H1 (cell line): ENCODE measurements at regions not wholly inside any gene's neighbourhood (a gene's known extent, or its start where the extent isn't known, plus 50 kb on each side); places are given as distances from the start of the nearest gene placed in this dataset.

Source experiments
- CTCF ChIA-PET: fragments of 300-600 bp; sonication (Branson Sonifier 250); formaldehyde crosslinking; loops from one replicate; lab custom pipeline; 2021; ENCODE audit not compliant: partially characterized antibody; lab: Charles Lee
- POLR2A ChIA-PET: fragments of 300-600 bp; sonication (Branson Sonifier 250); formaldehyde crosslinking; loops from one replicate; lab custom pipeline; 2021; ENCODE audit warnings: inconsistent platforms; ENCODE audit not compliant: partially characterized antibody; lab: Charles Lee
- DNase-seq, 2 experiments: peaks; one replicate each; pipeline versions ENCODE4 v3.0.0 to v3.0.0-alpha.2; 2010 to 2022; ENCODE audit warnings: low spot score in 2 of 2, low read depth in 1 of 2, mixed read lengths in 1 of 2
- FAIRE-seq: peaks from 2 replicates; lab custom pipeline; 2011; peaks lifted over from hg19 to GRCh38; lab: Jason Lieb, UNC
- H2AFZ ChIP-seq: 2 replicates; pipeline ENCODE4 v1.8.1; 2012; ENCODE audit warnings: low read length, inconsistent platforms
- H2AK5ac ChIP-seq: 2 replicates; pipeline ENCODE4 v1.6.1; 2013; ENCODE audit warnings: low read depth, low read length
- H2BK120ac ChIP-seq: replicated peaks from 2 replicates; pipeline ENCODE3; 2013; ENCODE audit warnings: low read depth, low read length, inconsistent platforms
- H2BK12ac ChIP-seq: 2 replicates; pipeline ENCODE4 v1.6.1; 2013; ENCODE audit warnings: low read depth, low read length
- H2BK15ac ChIP-seq: 2 replicates; pipeline ENCODE4 v1.6.1; 2013; ENCODE audit warnings: low read length
- H2BK20ac ChIP-seq: 2 replicates; pipeline ENCODE4 v1.6.1; 2013; ENCODE audit warnings: low read length
- H2BK5ac ChIP-seq: 2 replicates; pipeline ENCODE4 v1.6.1; 2013; ENCODE audit warnings: low read depth, low read length
- H3K14ac ChIP-seq: 2 replicates; pipeline ENCODE4 v1.6.1; 2013; ENCODE audit warnings: inconsistent platforms; ENCODE audit not compliant: insufficient read length
- H3K18ac ChIP-seq: 2 replicates; pipeline ENCODE4 v1.6.1; 2013; ENCODE audit warnings: low read length; ENCODE audit errors: extremely low read depth
- H3K23ac ChIP-seq: 2 replicates; pipeline ENCODE4 v1.6.1; 2013; ENCODE audit warnings: inconsistent platforms; ENCODE audit not compliant: insufficient read length
- H3K23me2 ChIP-seq: 2 replicates; pipeline ENCODE4 v1.6.1; 2013; ENCODE audit warnings: low read depth, low read length
- H3K27ac ChIP-seq: 2 replicates; pipeline ENCODE4 v1.6.1; 2011; ENCODE audit warnings: low read depth, low read length, inconsistent platforms
- H3K27me3 ChIP-seq, 4 experiments: replicated peaks in 1 of 4; 1 replicate in 1 of 4; 2 replicates in 3 of 4; pipeline versions ENCODE4 v1.6.1 to v1.8.1; 2011 to 2013; ENCODE audit warnings: low read length in 3 of 4, mild to moderate bottlenecking in 3 of 4, inconsistent platforms in 2 of 4, mixed read lengths in 2 of 4, moderate library complexity in 1 of 4; ENCODE audit not compliant: control insufficient read depth in 3 of 4, insufficient read depth in 3 of 4; ENCODE audit errors: extremely low read depth in 1 of 4
- H3K36me3 ChIP-seq, 4 experiments: 2 replicates each; pipeline versions ENCODE4 v1.6.1 to v1.8.1; 2011 to 2013; ENCODE audit warnings: mild to moderate bottlenecking in 4 of 4, low read length in 3 of 4, moderate library complexity in 2 of 4, control low read depth in 1 of 4, inconsistent platforms in 1 of 4; ENCODE audit not compliant: insufficient read depth in 4 of 4, control insufficient read depth in 2 of 4
- H3K4ac ChIP-seq: replicated peaks from 2 replicates; pipeline ENCODE3; 2013; ENCODE audit warnings: low read length, low read depth, mixed read lengths, inconsistent platforms; ENCODE audit not compliant: insufficient read length
- H3K4me1 ChIP-seq, 4 experiments: replicated peaks in 1 of 4; 1 replicate in 1 of 4; 2 replicates in 3 of 4; pipeline versions ENCODE4 v1.6.1 to v1.8.1; 2011 to 2013; ENCODE audit warnings: low read length in 3 of 4, inconsistent platforms in 2 of 4, mixed read lengths in 1 of 4; ENCODE audit not compliant: insufficient read depth in 4 of 4, control insufficient read depth in 3 of 4
- H3K4me2 ChIP-seq, 2 experiments: 2 replicates each; pipeline versions ENCODE4 v1.6.1 to v1.8.1; 2011 to 2013; ENCODE audit warnings: low read depth in 2 of 2, low read length in 2 of 2, control low read depth in 1 of 2, inconsistent platforms in 1 of 2, mild to moderate bottlenecking in 1 of 2; ENCODE audit not compliant: insufficient read depth in 1 of 2
- H3K4me3 ChIP-seq, 4 experiments: fragments of 200-600, 300-600 bp in 1 of 4; sonication (generic), shearing (Covaris generic), sonication (Bioruptor Twin) in 1 of 4; 2 replicates each; pipeline versions ENCODE4 v1.5.1 to v1.8.1; 2011 to 2016; ENCODE audit warnings: low read length in 4 of 4, low read depth in 3 of 4, control low read depth in 2 of 4, inconsistent platforms in 2 of 4, mild to moderate bottlenecking in 2 of 4, mixed read lengths in 1 of 4, moderate library complexity in 1 of 4; ENCODE audit not compliant: insufficient read depth in 2 of 4; ENCODE audit errors: extremely low read depth in 1 of 4
- H3K56ac ChIP-seq: replicated peaks from 2 replicates; pipeline ENCODE3; 2013; ENCODE audit warnings: low read depth, mild to moderate bottlenecking, mixed read lengths, low read length, inconsistent platforms; ENCODE audit not compliant: insufficient read length
- H3K79me1 ChIP-seq: 2 replicates; pipeline ENCODE4 v1.6.1; 2013; ENCODE audit warnings: low read depth, low read length, control low read depth
- H3K79me2 ChIP-seq, 2 experiments: 2 replicates each; pipeline versions ENCODE4 v1.6.1 to v1.8.1; 2012 to 2013; ENCODE audit warnings: low read length in 2 of 2, mild to moderate bottlenecking in 2 of 2, inconsistent platforms in 1 of 2; ENCODE audit not compliant: insufficient read depth in 2 of 2, control insufficient read depth in 1 of 2
- H3K9ac ChIP-seq, 4 experiments: replicated peaks in 1 of 4; 1 replicate in 1 of 4; 2 replicates in 3 of 4; pipeline versions ENCODE4 v1.6.1 to v1.8.1; 2011 to 2013; ENCODE audit warnings: low read depth in 3 of 4, low read length in 3 of 4, control low read depth in 2 of 4, mild to moderate bottlenecking in 2 of 4, moderate library complexity in 2 of 4, inconsistent platforms in 1 of 4; ENCODE audit errors: extremely low read depth in 1 of 4
- H3K9me3 ChIP-seq, 2 experiments: 2 replicates each; pipeline versions ENCODE4 v1.6.1 to v1.8.1; 2012 to 2013; ENCODE audit warnings: mild to moderate bottlenecking in 2 of 2, moderate library complexity in 2 of 2, control low read depth in 1 of 2, inconsistent platforms in 1 of 2, low read depth in 1 of 2, low read length in 1 of 2, mixed read lengths in 1 of 2; ENCODE audit not compliant: insufficient read depth in 2 of 2
- H4K20me1 ChIP-seq, 2 experiments: replicated peaks in 1 of 2; 2 replicates each; pipeline versions ENCODE3 to v1.8.1; 2011 to 2013; ENCODE audit warnings: inconsistent platforms in 2 of 2, low read length in 2 of 2, mild to moderate bottlenecking in 1 of 2; ENCODE audit not compliant: insufficient read depth in 2 of 2, control insufficient read depth in 1 of 2
- H4K5ac ChIP-seq: 2 replicates; pipeline ENCODE4 v1.6.1; 2013; ENCODE audit warnings: low read length, low read depth, mixed read lengths, inconsistent platforms; ENCODE audit not compliant: insufficient read length
- H4K8ac ChIP-seq: 2 replicates; pipeline ENCODE4 v1.8.0; 2013; ENCODE audit warnings: mild to moderate bottlenecking, moderate library complexity, low read length, inconsistent platforms; ENCODE audit not compliant: insufficient read depth; ENCODE audit errors: extremely low read depth
- H4K91ac ChIP-seq: replicated peaks from 2 replicates; pipeline ENCODE3; 2013; ENCODE audit warnings: low read length, mixed read lengths, inconsistent platforms; ENCODE audit not compliant: insufficient read length
- ATF2 ChIP-seq: IDR thresholded peaks from 2 replicates; pipeline ENCODE4 v1.6.1; 2012; ENCODE audit warnings: low read length, inconsistent platforms
- BCL11A ChIP-seq, 2 experiments: IDR thresholded peaks; one replicate each; pipeline ENCODE4 v1.6.1; 2011; ENCODE audit warnings: low read depth in 2 of 2, low read length in 2 of 2, mild to moderate bottlenecking in 2 of 2
- CHD2 ChIP-seq: IDR thresholded peaks from 2 replicates; pipeline ENCODE4 v1.6.1; 2012; ENCODE audit warnings: low read length, improper control_type of control experiment
- CREB1 ChIP-seq: IDR thresholded peaks from 2 replicates; pipeline ENCODE4 v1.6.1; 2012; ENCODE audit warnings: inconsistent platforms
- E2F6 ChIP-seq: IDR thresholded peaks from 2 replicates; pipeline ENCODE4 v1.6.1; 2012; ENCODE audit warnings: inconsistent platforms
- JUN ChIP-seq: IDR thresholded peaks from 2 replicates; pipeline ENCODE4 v1.6.1; 2011; ENCODE audit warnings: low read depth, mild to moderate bottlenecking, improper control_type of control experiment, low read length
- POLR2A ChIP-seq, 2 experiments: IDR thresholded peaks; 1 replicate in 1 of 2; 2 replicates in 1 of 2; pipeline ENCODE4 v1.6.1; 2011; ENCODE audit warnings: low read depth in 2 of 2, low read length in 2 of 2, mild to moderate bottlenecking in 2 of 2; ENCODE audit errors: control extremely low read depth in 1 of 2
- RXRA ChIP-seq: IDR thresholded peaks from 2 replicates; pipeline ENCODE4 v1.6.1; 2011; ENCODE audit warnings: low read depth, mild to moderate bottlenecking, low read length, moderate library complexity; ENCODE audit not compliant: insufficient read depth
- SIRT6 ChIP-seq: IDR thresholded peaks from one replicate; pipeline ENCODE4 v1.7.1; 2012; ENCODE audit warnings: low read length, inconsistent platforms
- SP2 ChIP-seq: IDR thresholded peaks from 2 replicates; pipeline ENCODE4 v1.6.1; 2012; ENCODE audit warnings: mild to moderate bottlenecking, low read length, inconsistent platforms
- WGBS, 2 experiments: shearing (Covaris generic) in 1 of 2; methylation state at CpG; one replicate each; pipeline versions ENCODE4 v1.1.6 to v1.1.7; 2013 to 2015; ENCODE audit warnings: low lambda C conversion rate in 2 of 2, mixed read lengths in 2 of 2, inconsistent platforms in 1 of 2, low coverage in 1 of 2, missing lambda C conversion rate in 1 of 2; ENCODE audit not compliant: insufficient replicate concordance in 2 of 2, insufficient coverage in 1 of 2, insufficient read length in 1 of 2; ENCODE audit errors: extremely low coverage in 1 of 2, missing lambda C conversion rate in 1 of 2; 5-methylcytosine and 5-hydroxymethylcytosine counted together

GRCh38 chr13:81907787-81908372 lies 1567.0 kb upstream of the SPRY2 start:
- CTCF ChIA-PET, result interaction anchor here (1.0 kb wide), 1 partner anchor 11 kb away, joined by 3 read pairs; no protein-coding TSS in a partner anchor
- Histone ChIP-seq H3K4me1 (no peaks in the 10 kb centered on the region), H3K9me3 (no peaks in the 10 kb centered on the region)

More at GRCh38 chr13:81907787-81908372, 1567.0 kb upstream of the SPRY2 start:
- Histone ChIP-seq H3K36me3 (no peaks in the 10 kb centered on the region), H4K8ac (no peak overlapping the region), H4K5ac (no peak overlapping the region), H2BK5ac (no peak overlapping the region), H3K23me2 (no peaks in the 10 kb centered on the region), H3K4me3 (no peak overlapping the region)
- POLR2A ChIA-PET, result no interaction called here
- FAIRE-seq, result no peak
- TF ChIP-seq JUN (no peak), SP2 (no peak), SIRT6 (no peak), E2F6 (no peak), RXRA (no peak), POLR2A (IDR thresholded peaks at IDR 0.05; ENCODE audit: control extremely low read depth in 1 of 2, low read depth in 2 of 2, low read length in 2 of 2) (no peak), CHD2 (no peak), CREB1 (no peak), ATF2 (no peak), BCL11A (IDR thresholded peaks at IDR 0.05; ENCODE audit: low read depth in 2 of 2, low read length in 2 of 2) (no peak)
- TF ChIP-seq, all 59 proteins: peak for 0
- Histone ChIP-seq H3K56ac (no peak overlapping the region), H2BK12ac (no peak overlapping the region), H2AK5ac (no peak overlapping the region), H3K14ac (no peak overlapping the region), H2BK120ac (no peak overlapping the region), H2AFZ (no peak overlapping the region), H2BK20ac (no peak overlapping the region), H3K23ac (no peak overlapping the region), H4K91ac (no peak overlapping the region), H3K27me3 (no peaks in the 10 kb centered on the region), H3K79me1 (no peaks in the 10 kb centered on the region), H3K4ac (no peak overlapping the region), H3K18ac (no peak overlapping the region), H4K20me1 (no peaks in the 10 kb centered on the region), H3K4me2 (no peak overlapping the region), H2BK15ac (no peak overlapping the region), H3K27ac (no peak overlapping the region), H3K9ac (no peak overlapping the region), H3K79me2 (no peaks in the 10 kb centered on the region)
- DNase-seq, result no peak
- WGBS, 2 experiments, result 83% methylated on average over 1 of the region's 1 CpG; no CpG with 5 or more reads in 1 of the 2 experiments
